ENCODE measurements at regions not wholly inside any gene's neighbourhood (a gene's known extent, or its start where the extent isn't known, plus 50 kb on each side); places are given as distances from the start of the nearest gene placed in this dataset.

GRCh38 chr6:144856622-144857021 lies 571.5 kb downstream of the UTRN start:
- TF ChIP-seq, protein P1, sequence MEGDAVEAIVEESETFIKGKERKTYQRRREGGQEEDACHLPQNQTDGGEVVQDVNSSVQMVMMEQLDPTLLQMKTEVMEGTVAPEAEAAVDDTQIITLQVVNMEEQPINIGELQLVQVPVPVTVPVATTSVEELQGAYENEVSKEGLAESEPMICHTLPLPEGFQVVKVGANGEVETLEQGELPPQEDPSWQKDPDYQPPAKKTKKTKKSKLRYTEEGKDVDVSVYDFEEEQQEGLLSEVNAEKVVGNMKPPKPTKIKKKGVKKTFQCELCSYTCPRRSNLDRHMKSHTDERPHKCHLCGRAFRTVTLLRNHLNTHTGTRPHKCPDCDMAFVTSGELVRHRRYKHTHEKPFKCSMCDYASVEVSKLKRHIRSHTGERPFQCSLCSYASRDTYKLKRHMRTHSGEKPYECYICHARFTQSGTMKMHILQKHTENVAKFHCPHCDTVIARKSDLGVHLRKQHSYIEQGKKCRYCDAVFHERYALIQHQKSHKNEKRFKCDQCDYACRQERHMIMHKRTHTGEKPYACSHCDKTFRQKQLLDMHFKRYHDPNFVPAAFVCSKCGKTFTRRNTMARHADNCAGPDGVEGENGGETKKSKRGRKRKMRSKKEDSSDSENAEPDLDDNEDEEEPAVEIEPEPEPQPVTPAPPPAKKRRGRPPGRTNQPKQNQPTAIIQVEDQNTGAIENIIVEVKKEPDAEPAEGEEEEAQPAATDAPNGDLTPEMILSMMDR (conservative IDR thresholded peaks at IDR 0.05) = no peak
- no peak for TF ChIP-seq ZFX (IDR thresholded peaks at IDR 0.05)

All from C4-2B (cell line).